ACC112 (cell line): ENCODE measurements at regions not wholly inside any gene's neighbourhood (a gene's known extent, or its start where the extent isn't known, plus 50 kb on each side); places are given as distances from the start of the nearest gene placed in this dataset.

Experiments
- H2AFZ ChIP-seq: fragments of 200-600 bp; sonication (generic); one replicate; pipeline ENCODE4 v1.6.0; 2017; ENCODE audit warnings: antibody characterized with exemption, low read length; ENCODE audit not compliant: unreplicated experiment
- H3K27ac ChIP-seq: fragments of 200-600 bp; sonication (generic); 2 replicates; pipeline ENCODE4 v1.5.1; 2014; ENCODE audit warnings: low read depth, mild to moderate bottlenecking, antibody characterized with exemption, low read length, moderate library complexity
- H3K27me3 ChIP-seq: fragments of 200-600 bp; sonication (generic); 2 replicates; pipeline ENCODE4 v1.6.1; 2014; ENCODE audit warnings: mild to moderate bottlenecking, antibody characterized with exemption, low read length, moderate library complexity, mixed read lengths; ENCODE audit not compliant: insufficient read depth
- H3K36me3 ChIP-seq: fragments of 200-600 bp; sonication (generic); 2 replicates; pipeline ENCODE4 v1.6.1; 2016; ENCODE audit warnings: mild to moderate bottlenecking, antibody characterized with exemption, low read length, moderate library complexity, mixed read lengths; ENCODE audit not compliant: insufficient read depth
- H3K4me1 ChIP-seq: fragments of 200-600 bp; sonication (generic); one replicate; pipeline ENCODE4 v1.6.1; 2016; ENCODE audit warnings: low read length, mixed read lengths; ENCODE audit not compliant: insufficient read depth, unreplicated experiment, control insufficient read depth
- H3K4me3 ChIP-seq: fragments of 200-600 bp; sonication (generic); 2 replicates; pipeline ENCODE4 v1.5.1; 2014; ENCODE audit warnings: mild to moderate bottlenecking, low read depth, low read length
- H3K79me2 ChIP-seq: fragments of 200-600 bp; sonication (generic); one replicate; pipeline ENCODE4 v1.6.0; 2016; ENCODE audit warnings: low read length; ENCODE audit not compliant: control insufficient read depth, unreplicated experiment, insufficient read depth

DNA sequence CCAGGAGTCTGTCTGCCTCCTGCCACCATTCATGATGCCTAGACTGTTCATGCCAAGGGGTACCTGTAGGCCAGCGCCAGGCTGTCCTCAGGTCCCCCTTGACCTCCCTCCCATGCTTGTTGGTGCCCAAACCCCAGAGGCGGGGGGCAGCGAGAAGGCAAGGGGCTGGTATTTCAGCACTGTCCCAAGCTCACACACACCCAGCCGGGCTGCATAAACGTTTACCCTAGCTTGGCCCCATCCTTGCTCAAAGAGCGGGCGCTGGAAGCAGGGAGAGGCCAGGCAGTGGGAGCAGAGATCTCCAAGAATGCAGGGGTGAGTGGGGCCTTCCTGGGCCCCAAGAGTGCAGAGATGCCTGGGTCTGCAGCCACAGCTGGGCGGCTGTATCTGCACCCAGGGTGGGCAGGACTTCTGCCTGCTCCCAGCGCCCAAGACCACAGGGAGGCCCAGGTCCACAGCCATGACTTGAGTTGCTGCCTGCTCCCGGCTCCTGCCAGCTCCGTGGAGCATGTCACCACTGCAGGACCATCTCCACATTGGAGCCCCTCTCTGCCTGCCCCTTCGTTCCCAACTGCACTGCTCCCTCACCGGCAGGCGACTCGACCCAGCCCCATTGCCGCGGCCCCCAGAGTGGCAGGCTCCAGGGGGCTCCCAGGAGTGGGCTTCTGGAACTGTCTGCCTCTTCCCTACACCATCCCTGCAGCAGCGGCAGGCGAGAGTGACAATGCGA, 616.6 kb downstream of the METTL4 start:
- no peaks in the 10 kb centered on the region for H3K79me2 ChIP-seq
- H3K27me3 ChIP-seq = no peaks in the 10 kb centered on the region
- H2AFZ ChIP-seq = no peak overlapping the region

GRCh38 chr18:1958798-1959197, 612.5 kb downstream of the METTL4 start:
- H2AFZ ChIP-seq = no peak overlapping the region
- no peak overlapping the region for H3K27ac ChIP-seq
- H3K36me3 ChIP-seq = no peaks in the 10 kb centered on the region
- H3K4me3 ChIP-seq = no peak overlapping the region
- H3K27me3 ChIP-seq = no peaks in the 10 kb centered on the region
- no peaks in the 10 kb centered on the region for H3K79me2 ChIP-seq
- H3K4me1 ChIP-seq = no peaks in the 10 kb centered on the region

More for the DNA sequence above, 616.6 kb downstream of the METTL4 start:
- H3K27ac ChIP-seq = no peak overlapping the region
- no peaks in the 10 kb centered on the region for H3K4me1 ChIP-seq
- no peaks in the 10 kb centered on the region for H3K36me3 ChIP-seq
- no peak overlapping the region for H3K4me3 ChIP-seq

GRCh38 chr18:1965016-1965415, 606.3 kb downstream of the METTL4 start:
- H3K4me1 ChIP-seq = no peaks in the 10 kb centered on the region

GRCh38 chr18:1965541-1965940, 605.8 kb downstream of the METTL4 start:
- Histone ChIP-seq H3K4me3 (no peak overlapping the region), H3K27ac (no peak overlapping the region)

More at GRCh38 chr18:1965016-1965415, 606.3 kb downstream of the METTL4 start:
- Histone ChIP-seq H3K79me2 (no peaks in the 10 kb centered on the region), H3K27ac (no peak overlapping the region), H2AFZ (no peak overlapping the region), H3K27me3 (no peaks in the 10 kb centered on the region), H3K4me3 (no peak overlapping the region), H3K36me3 (no peaks in the 10 kb centered on the region)

DNA sequence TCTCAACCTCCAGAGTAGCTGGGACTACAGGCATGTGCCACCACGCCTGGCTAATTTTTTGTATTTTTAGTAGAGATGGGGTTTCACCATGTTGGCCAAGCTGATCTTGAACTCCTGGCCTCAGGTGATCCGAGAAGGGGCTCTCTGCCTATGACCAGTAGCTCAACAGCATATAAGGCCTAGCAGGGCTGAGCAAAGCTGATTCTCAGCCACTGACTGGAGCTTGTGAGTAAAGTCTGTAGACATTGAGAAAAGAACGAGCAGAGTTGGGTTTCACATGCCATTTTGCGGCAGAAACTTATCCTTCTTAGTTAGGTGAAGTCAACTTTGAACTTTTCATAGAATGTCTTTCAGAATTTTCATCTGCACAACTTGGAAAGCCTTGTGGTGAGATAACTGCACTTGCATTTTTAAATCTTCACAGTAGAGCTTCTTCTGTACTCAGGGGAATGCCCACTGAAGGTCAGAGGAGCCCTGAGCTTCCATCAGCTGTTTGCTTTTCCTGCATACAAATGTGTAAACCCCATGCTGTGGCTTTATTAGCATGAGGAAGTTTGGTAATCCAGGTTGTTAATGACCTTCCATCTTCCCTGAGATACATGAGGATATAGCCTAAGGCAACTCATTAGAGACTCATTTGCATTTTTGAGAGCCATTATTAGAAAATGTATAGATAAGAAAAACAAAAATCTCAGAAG, 602.4 kb downstream of the METTL4 start:
- no peak overlapping the region for H3K4me3 ChIP-seq
- H3K4me1 ChIP-seq = no peaks in the 10 kb centered on the region
- no peak overlapping the region for H2AFZ ChIP-seq
- no peaks in the 10 kb centered on the region for H3K36me3 ChIP-seq
- H3K27ac ChIP-seq = no peak overlapping the region
- no peaks in the 10 kb centered on the region for H3K27me3 ChIP-seq
- no peaks in the 10 kb centered on the region for H3K79me2 ChIP-seq

More at GRCh38 chr18:1965541-1965940, 605.8 kb downstream of the METTL4 start:
- H3K27me3 ChIP-seq = no peaks in the 10 kb centered on the region
- H3K79me2 ChIP-seq = no peaks in the 10 kb centered on the region
- H2AFZ ChIP-seq = no peak overlapping the region
- no peaks in the 10 kb centered on the region for H3K36me3 ChIP-seq
- no peaks in the 10 kb centered on the region for H3K4me1 ChIP-seq

GRCh38 chr18:1976484-1976883, 594.8 kb downstream of the METTL4 start:
- Histone ChIP-seq H3K4me3 (no peak overlapping the region), H3K4me1 (no peaks in the 10 kb centered on the region), H2AFZ (no peak overlapping the region), H3K36me3 (no peaks in the 10 kb centered on the region), H3K79me2 (no peaks in the 10 kb centered on the region), H3K27me3 (no peaks in the 10 kb centered on the region), H3K27ac (no peak overlapping the region)

DNA sequence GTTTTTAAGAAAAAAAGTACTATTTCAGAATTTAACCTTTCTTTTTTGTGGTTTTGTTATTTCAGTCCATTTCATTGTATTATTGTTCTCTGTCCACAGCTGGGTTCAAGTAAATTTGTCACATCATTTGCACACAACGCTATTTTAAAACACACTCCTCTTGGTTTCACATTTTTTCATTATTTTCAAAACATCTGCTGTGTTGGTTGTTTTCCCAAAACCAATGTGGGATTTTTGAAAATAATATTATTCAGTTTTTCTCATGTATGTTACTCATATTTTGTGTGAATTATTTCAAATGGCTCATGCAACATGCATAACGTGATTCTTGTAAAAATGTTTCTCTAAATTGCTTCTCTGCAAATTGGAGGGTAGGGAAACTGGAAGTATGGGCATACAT, 589.2 kb downstream of the METTL4 start:
- no peak overlapping the region for H2AFZ ChIP-seq

GRCh38 chr18:1983746-1984515, 587.4 kb downstream of the METTL4 start:
- H3K79me2 ChIP-seq = no peaks in the 10 kb centered on the region
- H3K27me3 ChIP-seq = no peaks in the 10 kb centered on the region
- no peak overlapping the region for H2AFZ ChIP-seq
- no peak overlapping the region for H3K4me3 ChIP-seq
- H3K36me3 ChIP-seq = no peaks in the 10 kb centered on the region
- H3K4me1 ChIP-seq = no peaks in the 10 kb centered on the region
- H3K27ac ChIP-seq = no peak overlapping the region

More for the DNA sequence above, 589.2 kb downstream of the METTL4 start:
- no peak overlapping the region for H3K4me3 ChIP-seq
- no peaks in the 10 kb centered on the region for H3K27me3 ChIP-seq
- H3K27ac ChIP-seq = no peak overlapping the region
- no peaks in the 10 kb centered on the region for H3K79me2 ChIP-seq
- H3K4me1 ChIP-seq = no peaks in the 10 kb centered on the region
- H3K36me3 ChIP-seq = no peaks in the 10 kb centered on the region

DNA sequence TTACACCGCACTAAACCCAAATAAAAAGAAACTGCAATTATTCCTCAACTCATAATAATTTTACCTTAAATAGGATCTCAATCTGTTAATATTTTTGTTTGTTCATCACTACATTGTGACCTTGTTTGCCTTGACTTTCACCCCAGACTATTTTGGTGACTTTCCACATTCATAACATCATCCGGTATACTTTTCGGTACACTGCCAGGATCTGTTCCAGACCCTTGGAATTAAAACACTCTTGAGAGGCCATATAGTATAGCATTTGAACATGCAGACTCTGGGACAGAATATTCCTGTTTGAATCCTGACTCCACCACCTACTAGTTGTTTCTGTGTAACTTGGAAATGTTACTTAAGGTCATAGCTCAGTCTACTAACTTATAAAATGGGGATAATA, 577.4 kb downstream of the METTL4 start:
- no peak overlapping the region for H2AFZ ChIP-seq
- H3K36me3 ChIP-seq = no peaks in the 10 kb centered on the region
- no peak overlapping the region for H3K4me3 ChIP-seq
- H3K79me2 ChIP-seq = no peaks in the 10 kb centered on the region
- no peaks in the 10 kb centered on the region for H3K27me3 ChIP-seq
- H3K4me1 ChIP-seq = no peaks in the 10 kb centered on the region
- H3K27ac ChIP-seq = no peak overlapping the region

- Histone ChIP-seq H3K4me3 (no peak overlapping the region), H3K79me2 (no peaks in the 10 kb centered on the region), H2AFZ (no peak overlapping the region)
These were observed 576.8 kb downstream of the METTL4 start for GRCh38 chr18:1994471-1994870.

More at GRCh38 chr18:1994471-1994870, 576.8 kb downstream of the METTL4 start:
- no peak overlapping the region for H3K27ac ChIP-seq
- H3K27me3 ChIP-seq = no peaks in the 10 kb centered on the region
- H3K36me3 ChIP-seq = no peaks in the 10 kb centered on the region
- no peaks in the 10 kb centered on the region for H3K4me1 ChIP-seq
